ENCODE measurements at regions not wholly inside any gene's neighbourhood (a gene's known extent, or its start where the extent isn't known, plus 50 kb on each side); places are given as distances from the start of the nearest gene placed in this dataset.

DNA sequence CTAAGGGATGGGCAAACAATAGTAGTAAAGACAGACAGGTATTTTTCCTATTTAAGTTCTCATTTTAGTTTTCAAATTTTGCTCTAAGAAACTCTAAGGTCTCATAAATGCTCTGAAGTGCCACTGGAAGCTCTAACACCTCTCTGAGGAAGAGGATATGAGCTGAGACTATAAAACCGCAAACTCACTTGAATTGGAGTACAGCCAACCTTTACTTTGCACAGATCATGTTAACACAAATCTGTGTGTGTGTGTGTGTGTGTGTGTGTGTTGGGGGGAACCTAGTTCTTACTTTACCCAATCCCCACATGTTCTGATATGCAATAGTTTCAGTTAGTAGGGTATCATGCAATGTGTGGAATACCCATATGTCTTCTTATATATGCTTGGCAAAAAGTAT is 446.8 kb downstream of the CHL1 start:
- TF ChIP-seq, protein P1, sequence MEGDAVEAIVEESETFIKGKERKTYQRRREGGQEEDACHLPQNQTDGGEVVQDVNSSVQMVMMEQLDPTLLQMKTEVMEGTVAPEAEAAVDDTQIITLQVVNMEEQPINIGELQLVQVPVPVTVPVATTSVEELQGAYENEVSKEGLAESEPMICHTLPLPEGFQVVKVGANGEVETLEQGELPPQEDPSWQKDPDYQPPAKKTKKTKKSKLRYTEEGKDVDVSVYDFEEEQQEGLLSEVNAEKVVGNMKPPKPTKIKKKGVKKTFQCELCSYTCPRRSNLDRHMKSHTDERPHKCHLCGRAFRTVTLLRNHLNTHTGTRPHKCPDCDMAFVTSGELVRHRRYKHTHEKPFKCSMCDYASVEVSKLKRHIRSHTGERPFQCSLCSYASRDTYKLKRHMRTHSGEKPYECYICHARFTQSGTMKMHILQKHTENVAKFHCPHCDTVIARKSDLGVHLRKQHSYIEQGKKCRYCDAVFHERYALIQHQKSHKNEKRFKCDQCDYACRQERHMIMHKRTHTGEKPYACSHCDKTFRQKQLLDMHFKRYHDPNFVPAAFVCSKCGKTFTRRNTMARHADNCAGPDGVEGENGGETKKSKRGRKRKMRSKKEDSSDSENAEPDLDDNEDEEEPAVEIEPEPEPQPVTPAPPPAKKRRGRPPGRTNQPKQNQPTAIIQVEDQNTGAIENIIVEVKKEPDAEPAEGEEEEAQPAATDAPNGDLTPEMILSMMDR (IDR thresholded peaks at IDR 0.05; ENCODE audit: low read depth, low read length): no peak
- TF ChIP-seq, protein P2, sequence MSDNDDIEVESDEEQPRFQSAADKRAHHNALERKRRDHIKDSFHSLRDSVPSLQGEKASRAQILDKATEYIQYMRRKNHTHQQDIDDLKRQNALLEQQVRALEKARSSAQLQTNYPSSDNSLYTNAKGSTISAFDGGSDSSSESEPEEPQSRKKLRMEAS (IDR thresholded peaks at IDR 0.05; ENCODE audit: low read depth, low read length): no peak
- TF ChIP-seq POLR2A (IDR thresholded peaks at IDR 0.05; ENCODE audit: extremely low read depth, insufficient read length): no peak
